ENCODE measurements at regions not wholly inside any gene's neighbourhood (a gene's known extent, or its start where the extent isn't known, plus 50 kb on each side); places are given as distances from the start of the nearest gene placed in this dataset.

DNA sequence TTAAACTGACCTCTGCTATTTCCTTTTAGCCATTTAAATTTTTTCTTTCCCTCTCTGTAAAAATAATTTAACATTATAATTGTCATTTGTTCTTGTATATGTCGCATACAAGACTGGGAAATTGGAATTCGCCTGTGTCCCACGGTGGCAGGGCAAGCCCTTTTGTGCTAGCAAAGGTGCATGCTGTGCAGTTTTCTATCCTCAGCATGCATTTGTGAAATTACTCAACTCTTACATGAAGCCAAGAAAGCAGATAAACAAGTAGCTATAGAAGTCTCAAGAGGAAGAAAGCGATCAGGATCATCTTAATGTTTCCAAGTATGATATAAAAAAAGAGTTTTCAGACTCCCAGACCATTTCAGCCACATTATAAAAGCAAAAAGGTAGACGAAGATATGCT is 392.6 kb upstream of the CHST9 start:
- TF ChIP-seq CTCF (IDR thresholded peaks at IDR 0.05 in 8 of 11, conservative IDR thresholded peaks at IDR 0.05 in 3 of 11) (no peak), POLR2A (IDR thresholded peaks at IDR 0.05) (no peak)

Data from spleen (tissue), 7 donors.